B cell (primary cell): ENCODE measurements at regions not wholly inside any gene's neighbourhood (a gene's known extent, or its start where the extent isn't known, plus 50 kb on each side); places are given as distances from the start of the nearest gene placed in this dataset.

ENCODE experiments used
- ATAC-seq: fragments of 200-7000 bp; cut with Tn5 transposase; one replicate; pipeline ENCODE4 v1.10.0; 2021; ENCODE audit warnings: low read depth, mild to moderate bottlenecking, moderate number of reproducible peaks, moderate library complexity
- CTCF ChIA-PET: fragments of 350-600 bp; sonication (Branson Sonifier 250); formaldehyde crosslinking; loops from one replicate; lab custom pipeline; 2021; ENCODE audit warnings: antibody characterized with exemption, inconsistent platforms; lab: Charles Lee
- POLR2A ChIA-PET: fragments of 350-600 bp; sonication (Branson Sonifier 250); formaldehyde crosslinking; loops from one replicate; lab custom pipeline; 2021; ENCODE audit warnings: antibody characterized with exemption; lab: Charles Lee
- DNase-seq: peaks from one replicate; pipeline ENCODE4 v3.0.0; 2013
- H2AFZ ChIP-seq: 2 replicates; pipeline ENCODE4 v1.6.1; 2012; ENCODE audit warnings: mild to moderate bottlenecking, low read depth, low read length; ENCODE audit not compliant: insufficient read depth, poor library complexity, severe bottlenecking
- H3K27ac ChIP-seq, 2 donors: 1 replicate in 1 of 2; 2 replicates in 1 of 2; pipeline ENCODE4 v1.5.1; 2012 to 2013; ENCODE audit warnings: low read length in 2 of 2, mild to moderate bottlenecking in 2 of 2, moderate library complexity in 1 of 2
- H3K27me3 ChIP-seq, 4 experiments: fragments of 200-600 bp in 1 of 4; sonication (generic) in 1 of 4; replicated peaks in 1 of 4; 1 replicate in 2 of 4; 2 replicates in 2 of 4; pipeline versions ENCODE4 v1.6.1 to v1.7.0; 2013 to 2016; ENCODE audit warnings: low read length in 3 of 4, mild to moderate bottlenecking in 2 of 4, mixed read lengths in 1 of 4, moderate library complexity in 1 of 4; ENCODE audit not compliant: insufficient read depth in 4 of 4, control insufficient read depth in 3 of 4; ENCODE audit errors: control extremely low read depth in 1 of 4
- H3K36me3 ChIP-seq, 2 experiments: replicated peaks in 1 of 2; 1 replicate in 1 of 2; 2 replicates in 1 of 2; pipeline versions ENCODE4 v1.6.1 to v1.7.1; 2013; ENCODE audit warnings: low read length in 1 of 2; ENCODE audit not compliant: insufficient read depth in 2 of 2, control insufficient read depth in 1 of 2; ENCODE audit errors: control extremely low read depth in 1 of 2, extremely low read depth in 1 of 2
- H3K4me1 ChIP-seq, 2 donors: fragments of 200-600 bp in 1 of 2; sonication (generic) in 1 of 2; 1 replicate in 1 of 2; 2 replicates in 1 of 2; pipeline versions ENCODE4 v1.5.1 to v1.6.1; 2013 to 2017; ENCODE audit warnings: low read length in 2 of 2; ENCODE audit not compliant: control insufficient read depth in 2 of 2, insufficient read depth in 2 of 2
- H3K4me2 ChIP-seq: replicated peaks from 2 replicates; pipeline ENCODE3; 2012; ENCODE audit warnings: mild to moderate bottlenecking, low read depth, low read length; ENCODE audit not compliant: poor library complexity, severe bottlenecking
- H3K4me3 ChIP-seq, 5 experiments: fragments of 200-600 bp in 1 of 5; sonication (generic) in 1 of 5; 1 replicate in 3 of 5; 2 replicates in 2 of 5; pipeline versions ENCODE4 v1.5.1 to v1.7.0; 2011 to 2016; ENCODE audit warnings: low read length in 4 of 5, mild to moderate bottlenecking in 4 of 5, low read depth in 2 of 5, control low read depth in 1 of 5, moderate library complexity in 1 of 5; ENCODE audit not compliant: insufficient read depth in 1 of 5; ENCODE audit errors: control extremely low read depth in 1 of 5, extremely low read depth in 1 of 5
- H3K79me2 ChIP-seq: fragments of 200-600 bp; sonication (generic); one replicate; pipeline ENCODE4 v1.6.0; 2016; ENCODE audit warnings: low read length; ENCODE audit not compliant: control insufficient read depth, insufficient read depth
- H3K9ac ChIP-seq: fragments of 200-600 bp; sonication (generic); 2 replicates; pipeline ENCODE4 v1.6.1; 2017; ENCODE audit warnings: mild to moderate bottlenecking, low read length, moderate library complexity
- H3K9me3 ChIP-seq, 3 donors: one replicate each; pipeline versions ENCODE4 v1.6.1 to v1.7.1; 2013; ENCODE audit warnings: low read length in 2 of 3; ENCODE audit not compliant: control insufficient read depth in 2 of 3, insufficient read depth in 1 of 3; ENCODE audit errors: control extremely low read depth in 1 of 3
- H4K20me1 ChIP-seq: 2 replicates; pipeline ENCODE4 v1.6.0; 2012; ENCODE audit warnings: mild to moderate bottlenecking, low read length; ENCODE audit not compliant: insufficient read depth, control insufficient read depth, poor library complexity, severe bottlenecking
- H3K27ac Mint-ChIP-seq: one replicate; pipeline ENCODE4 v1.8.0; 2021; ENCODE audit warnings: mixed read lengths
- H3K27me3 Mint-ChIP-seq: one replicate; pipeline ENCODE4 v1.8.0; 2021; ENCODE audit warnings: mixed read lengths
- H3K4me1 Mint-ChIP-seq: one replicate; pipeline ENCODE4 v1.8.0; 2021; ENCODE audit warnings: mixed read lengths
- H3K4me3 Mint-ChIP-seq: one replicate; pipeline ENCODE4 v1.8.0; 2021; ENCODE audit warnings: mixed read lengths
- H3K9me3 Mint-ChIP-seq: one replicate; pipeline ENCODE4 v1.8.0; 2022; ENCODE audit warnings: mixed read lengths; ENCODE audit not compliant: insufficient read depth
- EZH2 ChIP-seq: IDR thresholded peaks from 2 replicates; pipeline ENCODE4 v1.6.1; 2012; ENCODE audit warnings: borderline replicate concordance, low read depth, mild to moderate bottlenecking, moderate library complexity, low read length; ENCODE audit not compliant: insufficient read depth, poor library complexity, severe bottlenecking
- WGBS: methylation state at CpG from one replicate; pipeline ENCODE4 v1.1.5; 2013; ENCODE audit warnings: missing lambda C conversion rate; ENCODE audit not compliant: insufficient coverage; 5-methylcytosine and 5-hydroxymethylcytosine counted together
- intact Hi-C: fragments of 100-400 bp; cut with micrococcal nuclease; formaldehyde crosslinking; loops from one replicate; pipeline ENCODE4 v1.10.0; 2022
- TF ChIP-seq, protein P1 (sequence below): fragments of 200-600 bp; IDR thresholded peaks from one replicate; pipeline ENCODE4 v1.8.0; 2022; ENCODE audit warnings: antibody characterized with exemption, mild to moderate bottlenecking

GRCh38 chr1:30508175-30508448 lies 215.3 kb downstream of the MATN1 start:
- intact Hi-C loops, result no loop called here
- Histone ChIP-seq H3K4me2 (no peak overlapping the region), H3K79me2 (no peaks in the 10 kb centered on the region), H3K4me3 (no peak overlapping the region), H3K9ac (no peak overlapping the region), H3K27ac (no peak overlapping the region), H2AFZ (no peak overlapping the region), H3K27me3 (peaks cover 0 to 3% (median 0%) of the 10 kb centered on the region in 4 experiments), H4K20me1 (no peaks in the 10 kb centered on the region), H3K9me3 (peaks cover 0 to 4% (median 0%) of the 10 kb centered on the region in 3 donors), H3K4me1 (no peaks in the 10 kb centered on the region), H3K36me3 (no peaks in the 10 kb centered on the region)
- Mint-ChIP-seq H3K9me3 (peaks cover 3% of the 10 kb centered on the region), H3K27ac (no peak overlapping the region), H3K4me3 (no peak overlapping the region), H3K27me3 (peaks cover 13% of the 10 kb centered on the region), H3K4me1 (no peaks in the 10 kb centered on the region)
- no peak for DNase-seq
- no peak for TF ChIP-seq EZH2
- TF ChIP-seq, protein P1, sequence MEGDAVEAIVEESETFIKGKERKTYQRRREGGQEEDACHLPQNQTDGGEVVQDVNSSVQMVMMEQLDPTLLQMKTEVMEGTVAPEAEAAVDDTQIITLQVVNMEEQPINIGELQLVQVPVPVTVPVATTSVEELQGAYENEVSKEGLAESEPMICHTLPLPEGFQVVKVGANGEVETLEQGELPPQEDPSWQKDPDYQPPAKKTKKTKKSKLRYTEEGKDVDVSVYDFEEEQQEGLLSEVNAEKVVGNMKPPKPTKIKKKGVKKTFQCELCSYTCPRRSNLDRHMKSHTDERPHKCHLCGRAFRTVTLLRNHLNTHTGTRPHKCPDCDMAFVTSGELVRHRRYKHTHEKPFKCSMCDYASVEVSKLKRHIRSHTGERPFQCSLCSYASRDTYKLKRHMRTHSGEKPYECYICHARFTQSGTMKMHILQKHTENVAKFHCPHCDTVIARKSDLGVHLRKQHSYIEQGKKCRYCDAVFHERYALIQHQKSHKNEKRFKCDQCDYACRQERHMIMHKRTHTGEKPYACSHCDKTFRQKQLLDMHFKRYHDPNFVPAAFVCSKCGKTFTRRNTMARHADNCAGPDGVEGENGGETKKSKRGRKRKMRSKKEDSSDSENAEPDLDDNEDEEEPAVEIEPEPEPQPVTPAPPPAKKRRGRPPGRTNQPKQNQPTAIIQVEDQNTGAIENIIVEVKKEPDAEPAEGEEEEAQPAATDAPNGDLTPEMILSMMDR, result no peak
- CTCF ChIA-PET, result no interaction called here
- POLR2A ChIA-PET, result no interaction called here
- no peak for ATAC-seq
- WGBS, result 89% methylated on average over 1 of the region's 3 CpGs

DNA sequence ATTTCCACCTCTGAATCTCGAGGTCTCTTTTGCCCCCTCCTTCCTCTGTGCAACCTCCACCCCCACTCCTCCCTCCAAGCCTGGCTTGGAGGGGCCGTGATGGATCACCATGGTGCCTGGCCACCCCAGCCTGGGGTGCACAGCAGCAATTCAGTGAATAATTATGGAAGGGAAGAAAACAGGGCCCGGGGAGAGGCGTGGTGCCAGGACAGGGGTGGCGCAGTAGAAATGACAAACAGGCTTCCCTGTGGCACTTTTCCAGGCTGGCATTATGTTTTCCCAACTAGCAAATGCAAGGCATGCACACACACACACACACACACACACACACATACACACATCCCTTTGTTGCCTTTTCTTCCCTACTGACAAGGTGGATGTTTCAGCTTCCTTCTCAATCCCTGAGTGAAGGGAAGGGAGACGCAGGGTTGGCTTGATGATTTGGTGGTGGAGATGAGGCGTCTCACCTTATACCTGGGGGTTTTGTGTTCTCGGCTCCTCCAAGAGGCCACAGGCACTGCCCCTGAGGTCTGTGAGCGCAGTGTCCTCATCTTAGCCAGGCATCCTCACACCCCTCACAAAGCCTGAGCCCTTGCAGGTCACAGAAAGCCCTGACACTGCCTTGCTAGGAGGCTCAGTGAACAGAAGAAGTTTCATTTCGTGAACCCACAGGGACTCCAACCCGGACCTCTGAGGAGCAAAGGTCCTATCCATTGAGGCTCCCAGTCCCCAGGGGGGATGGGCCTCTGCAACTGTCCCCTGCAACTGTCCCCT lies 215.8 kb downstream of the MATN1 start:
- no peak overlapping the region for H2AFZ ChIP-seq
- peaks cover 0 to 4% (median 0%) of the 10 kb centered on the region in 3 donors for H3K9me3 ChIP-seq
- H4K20me1 ChIP-seq, result no peaks in the 10 kb centered on the region
- no peak overlapping the region for H3K27ac ChIP-seq
- Mint-ChIP-seq H3K4me1 (no peaks in the 10 kb centered on the region), H3K27ac (no peak overlapping the region), H3K9me3 (peaks cover 3% of the 10 kb centered on the region), H3K27me3 (peaks cover 13% of the 10 kb centered on the region), H3K4me3 (no peak overlapping the region)
- WGBS, result 83% methylated on average over 6 of the region's 11 CpGs
- no peaks in the 10 kb centered on the region for H3K36me3 ChIP-seq
- no peaks in the 10 kb centered on the region for H3K79me2 ChIP-seq
- H3K27me3 ChIP-seq, result peaks cover 0 to 3% (median 0%) of the 10 kb centered on the region in 4 experiments
- no peaks in the 10 kb centered on the region for H3K4me1 ChIP-seq
- POLR2A ChIA-PET, result no interaction called here
- CTCF ChIA-PET, result no interaction called here
- ATAC-seq (no peak), DNase-seq (no peak)
- TF ChIP-seq, protein P1, result no peak
- TF ChIP-seq EZH2, result no peak
- H3K9ac ChIP-seq, result no peak overlapping the region
- H3K4me2 ChIP-seq, result no peak overlapping the region
- H3K4me3 ChIP-seq, result no peak overlapping the region
- intact Hi-C loops, result no loop called here
